ENCODE measurements at regions not wholly inside any gene's neighbourhood (a gene's known extent, or its start where the extent isn't known, plus 50 kb on each side); places are given as distances from the start of the nearest gene placed in this dataset.
A peak's percentile ranks its signal among the peaks of the same experiment; 100 is the strongest.

DNA sequence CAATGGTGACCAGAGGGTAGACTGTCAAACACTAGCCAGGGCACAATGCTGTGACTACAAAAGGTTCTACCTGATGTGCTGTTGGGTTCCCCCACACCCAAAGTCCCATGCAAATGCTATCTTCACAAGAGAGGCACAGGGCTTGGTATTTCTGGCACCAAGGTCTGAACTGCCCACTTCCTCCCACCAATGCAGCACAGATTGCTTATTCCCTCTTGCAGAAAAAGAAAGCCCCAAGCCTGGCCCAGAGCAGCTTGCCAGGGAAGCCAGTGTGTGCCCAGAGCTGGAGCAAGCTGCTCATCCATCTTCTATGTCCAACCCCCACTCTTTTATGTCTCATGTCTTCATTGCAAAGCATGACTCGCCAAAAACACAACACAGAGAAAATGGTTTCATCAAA, 149.4 kb upstream of the CAMK1G start:
- no peak for DNase-seq (ENCODE audit: extremely low spot score)
- TF ChIP-seq POLR2A (IDR thresholded peaks at IDR 0.05; ENCODE audit: low read depth), result no peak
- TF ChIP-seq, protein P1, sequence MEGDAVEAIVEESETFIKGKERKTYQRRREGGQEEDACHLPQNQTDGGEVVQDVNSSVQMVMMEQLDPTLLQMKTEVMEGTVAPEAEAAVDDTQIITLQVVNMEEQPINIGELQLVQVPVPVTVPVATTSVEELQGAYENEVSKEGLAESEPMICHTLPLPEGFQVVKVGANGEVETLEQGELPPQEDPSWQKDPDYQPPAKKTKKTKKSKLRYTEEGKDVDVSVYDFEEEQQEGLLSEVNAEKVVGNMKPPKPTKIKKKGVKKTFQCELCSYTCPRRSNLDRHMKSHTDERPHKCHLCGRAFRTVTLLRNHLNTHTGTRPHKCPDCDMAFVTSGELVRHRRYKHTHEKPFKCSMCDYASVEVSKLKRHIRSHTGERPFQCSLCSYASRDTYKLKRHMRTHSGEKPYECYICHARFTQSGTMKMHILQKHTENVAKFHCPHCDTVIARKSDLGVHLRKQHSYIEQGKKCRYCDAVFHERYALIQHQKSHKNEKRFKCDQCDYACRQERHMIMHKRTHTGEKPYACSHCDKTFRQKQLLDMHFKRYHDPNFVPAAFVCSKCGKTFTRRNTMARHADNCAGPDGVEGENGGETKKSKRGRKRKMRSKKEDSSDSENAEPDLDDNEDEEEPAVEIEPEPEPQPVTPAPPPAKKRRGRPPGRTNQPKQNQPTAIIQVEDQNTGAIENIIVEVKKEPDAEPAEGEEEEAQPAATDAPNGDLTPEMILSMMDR (IDR thresholded peaks at IDR 0.05), result no peak
- no peak for TF ChIP-seq POLR2AphosphoS5 (IDR thresholded peaks at IDR 0.05)
- no peak for TF ChIP-seq EP300 (IDR thresholded peaks at IDR 0.05)
- 100% methylated on average over 1 of the region's 1 CpG for WGBS

DNA sequence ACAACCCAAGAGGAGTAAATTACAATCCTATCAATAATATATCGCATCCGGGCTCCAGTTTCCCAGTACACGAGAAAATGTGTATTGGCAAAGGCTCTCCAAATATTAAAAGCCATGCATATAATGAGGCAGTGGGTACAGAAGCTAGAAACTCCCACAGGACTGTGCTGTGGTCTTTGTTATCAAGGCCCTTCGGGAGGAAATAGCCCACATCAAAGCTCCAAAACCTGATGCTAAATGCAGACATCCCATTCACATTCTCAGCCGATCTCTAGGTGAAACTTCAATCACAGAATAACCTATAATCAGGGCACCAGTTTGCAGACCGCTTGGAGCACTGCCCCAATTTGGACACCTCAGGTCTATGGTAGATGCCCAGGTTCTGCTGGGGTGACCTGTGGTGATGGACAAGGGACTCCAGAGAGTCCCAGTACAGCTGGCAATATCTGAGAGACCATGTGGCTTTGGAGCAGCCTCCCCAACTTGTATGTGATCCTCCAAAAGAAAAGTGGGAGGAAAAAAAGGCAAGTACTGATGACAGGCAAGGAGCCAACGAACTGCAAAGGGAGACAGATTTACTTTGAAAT, 148.8 kb upstream of the CAMK1G start:
- no peak overlapping the region for H3K27ac ChIP-seq (replicated peaks in 1 of 4)
- H3K36me3 ChIP-seq, result no peaks in the 10 kb centered on the region
- H3K27me3 ChIP-seq, result no peaks in the 10 kb centered on the region
- DNase-seq (ENCODE audit: extremely low spot score), result no peak
- H3K9me3 ChIP-seq, result no peaks in the 10 kb centered on the region
- no peak overlapping the region for H3K4me3 ChIP-seq
- WGBS, result 84% methylated on average over 6 of the region's 7 CpGs
- H3K4me1 ChIP-seq, result no peaks in the 10 kb centered on the region
- TF ChIP-seq, protein P1 (IDR thresholded peaks at IDR 0.05), result no peak
- no peak for TF ChIP-seq POLR2A (IDR thresholded peaks at IDR 0.05; ENCODE audit: low read depth)
- TF ChIP-seq POLR2AphosphoS5 (IDR thresholded peaks at IDR 0.05), result no peak
- no peak for TF ChIP-seq EP300 (IDR thresholded peaks at IDR 0.05)
- intact Hi-C loops (cut with DNase I), result no loop called here

More for the DNA sequence above, 149.4 kb upstream of the CAMK1G start:
- no peaks in the 10 kb centered on the region for H3K27me3 ChIP-seq
- H3K36me3 ChIP-seq, result no peaks in the 10 kb centered on the region
- no peaks in the 10 kb centered on the region for H3K9me3 ChIP-seq
- no peak overlapping the region for H3K27ac ChIP-seq (replicated peaks in 1 of 4)
- H3K4me1 ChIP-seq, result no peaks in the 10 kb centered on the region
- H3K4me3 ChIP-seq, result no peak overlapping the region
- intact Hi-C loops (cut with DNase I), result no loop called here

- Histone ChIP-seq H3K9me3 (peaks cover 0 to 5% (median 0%) of the 10 kb centered on the region in 4 donors), H3K27me3 (no peaks in the 10 kb centered on the region), H3K4me3 (no peak overlapping the region), H3K4me1 (no peaks in the 10 kb centered on the region), H3K27ac (replicated peaks in 1 of 4) (no peak overlapping the region), H3K36me3 (no peaks in the 10 kb centered on the region)
- TF ChIP-seq, protein P1 (IDR thresholded peaks at IDR 0.05), result peak in 2 of 3 experiments; percentile 9 to 47
- no peak for TF ChIP-seq EP300 (IDR thresholded peaks at IDR 0.05)
- no peak for TF ChIP-seq POLR2A (IDR thresholded peaks at IDR 0.05; ENCODE audit: low read depth)
- DNase-seq (ENCODE audit: extremely low spot score), result no peak
- intact Hi-C loops (cut with DNase I), result no loop called here
- WGBS, result 48% methylated on average over 6 of the region's 6 CpGs
Measured at GRCh38 chr1:209435654-209436566, 147.6 kb upstream of the CAMK1G start.

DNA sequence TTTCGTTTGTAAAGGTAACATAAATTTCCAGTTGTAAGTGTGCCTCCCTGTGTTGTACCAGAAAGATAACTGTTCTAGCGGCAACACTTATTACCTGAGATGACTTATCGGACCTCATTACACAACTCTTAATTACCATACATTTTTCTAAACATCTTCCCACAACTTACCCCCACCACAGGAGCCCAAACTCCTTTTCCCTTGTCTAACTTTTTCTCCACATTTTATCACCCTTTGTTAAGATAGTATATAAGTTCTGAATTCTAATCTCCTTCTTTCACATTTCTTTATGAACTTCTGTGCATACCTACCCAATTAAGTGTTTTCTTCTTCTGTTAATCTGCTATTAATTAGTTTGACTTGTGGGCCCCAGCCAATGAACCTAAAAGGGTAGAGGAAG, 143.7 kb upstream of the CAMK1G start:
- Histone ChIP-seq H3K27ac (replicated peaks in 1 of 4) (no peak overlapping the region), H3K4me3 (no peak overlapping the region), H3K9me3 (peaks cover 0 to 5% (median 0%) of the 10 kb centered on the region in 4 donors), H3K36me3 (no peaks in the 10 kb centered on the region), H3K27me3 (no peaks in the 10 kb centered on the region), H3K4me1 (no peaks in the 10 kb centered on the region)
- intact Hi-C loops (cut with DNase I), result no loop called here
- 93% methylated on average over 3 of the region's 3 CpGs for WGBS
- no peak for DNase-seq (ENCODE audit: extremely low spot score)
- TF ChIP-seq, protein P1 (IDR thresholded peaks at IDR 0.05), result no peak
- TF ChIP-seq POLR2AphosphoS5 (IDR thresholded peaks at IDR 0.05) (no peak), EP300 (IDR thresholded peaks at IDR 0.05) (no peak), POLR2A (IDR thresholded peaks at IDR 0.05; ENCODE audit: low read depth) (no peak)
